Activated T-cell treated with anti-CD3 and anti-CD28 coated beads, Interleukin-2, amount 50 U/mL, for 4 hours (primary cell): ENCODE measurements at regions not wholly inside any gene's neighbourhood (a gene's known extent, or its start where the extent isn't known, plus 50 kb on each side); places are given as distances from the start of the nearest gene placed in this dataset.

Source experiments
- ATAC-seq, 2 donors: fragments of 200-7000 bp; cut with Tn5 transposase; one replicate each; pipeline ENCODE4 v1.10.0; 2021
- DNase-seq: peaks from one replicate; pipeline ENCODE4 v3.0.0-alpha.2; 2020
- H3K27me3 Mint-ChIP-seq: one replicate; pipeline ENCODE4 v1.8.0; 2021; ENCODE audit warnings: low read depth, mixed read lengths
- H3K36me3 Mint-ChIP-seq: one replicate; pipeline ENCODE4 v1.8.0; 2022; ENCODE audit warnings: mixed read lengths; ENCODE audit not compliant: insufficient read depth
- H3K4me1 Mint-ChIP-seq: one replicate; pipeline ENCODE4 v1.8.0; 2021; ENCODE audit warnings: low read depth, mixed read lengths
- H3K4me3 Mint-ChIP-seq: one replicate; pipeline ENCODE4 v1.8.0; 2021; ENCODE audit warnings: mild to moderate bottlenecking, moderate library complexity, mixed read lengths
- H3K9me3 Mint-ChIP-seq: one replicate; pipeline ENCODE4 v1.8.0; 2021; ENCODE audit warnings: mixed read lengths

GRCh38 chr4:67103001-67103747 lies 442.1 kb downstream of the CENPC start:
- ATAC-seq (no peak), DNase-seq (no peak)
- Mint-ChIP-seq H3K4me3 (no peak overlapping the region), H3K4me1 (no peaks in the 10 kb centered on the region), H3K36me3 (no peaks in the 10 kb centered on the region), H3K27me3 (no peaks in the 10 kb centered on the region), H3K9me3 (no peaks in the 10 kb centered on the region)

GRCh38 chr4:67101612-67102011 lies 443.7 kb downstream of the CENPC start:
- no peaks in the 10 kb centered on the region for H3K9me3 Mint-ChIP-seq
- no peaks in the 10 kb centered on the region for H3K27me3 Mint-ChIP-seq
- ATAC-seq (no peak), DNase-seq (no peak)
- no peaks in the 10 kb centered on the region for H3K36me3 Mint-ChIP-seq
- H3K4me1 Mint-ChIP-seq: no peaks in the 10 kb centered on the region
- no peak overlapping the region for H3K4me3 Mint-ChIP-seq

GRCh38 chr4:67092351-67092750 lies 453.0 kb downstream of the CENPC start:
- Mint-ChIP-seq H3K4me1 (no peaks in the 10 kb centered on the region), H3K36me3 (no peaks in the 10 kb centered on the region), H3K4me3 (no peak overlapping the region), H3K9me3 (no peaks in the 10 kb centered on the region), H3K27me3 (no peaks in the 10 kb centered on the region)
- no peak for ATAC-seq
- no peak for DNase-seq

- Mint-ChIP-seq H3K4me1 (no peaks in the 10 kb centered on the region), H3K27me3 (no peaks in the 10 kb centered on the region)
Observed at GRCh38 chr4:67091673-67092072, 453.6 kb downstream of the CENPC start.

GRCh38 chr4:67087897-67088296 lies 457.4 kb downstream of the CENPC start:
- Mint-ChIP-seq H3K4me3 (no peak overlapping the region), H3K4me1 (no peaks in the 10 kb centered on the region), H3K27me3 (no peaks in the 10 kb centered on the region), H3K9me3 (no peaks in the 10 kb centered on the region), H3K36me3 (no peaks in the 10 kb centered on the region)
- DNase-seq: no peak
- no peak for ATAC-seq

More at GRCh38 chr4:67091673-67092072, 453.6 kb downstream of the CENPC start:
- no peak for ATAC-seq
- no peak for DNase-seq
- Mint-ChIP-seq H3K9me3 (no peaks in the 10 kb centered on the region), H3K36me3 (no peaks in the 10 kb centered on the region), H3K4me3 (no peak overlapping the region)

- Mint-ChIP-seq H3K4me3 (no peak overlapping the region), H3K27me3 (no peaks in the 10 kb centered on the region), H3K36me3 (no peaks in the 10 kb centered on the region), H3K9me3 (no peaks in the 10 kb centered on the region), H3K4me1 (no peaks in the 10 kb centered on the region)
- no peak for ATAC-seq
- no peak for DNase-seq
Observed at GRCh38 chr4:67084783-67085182, 460.5 kb downstream of the CENPC start.

- H3K36me3 Mint-ChIP-seq: no peaks in the 10 kb centered on the region
- no peak overlapping the region for H3K4me3 Mint-ChIP-seq
- DNase-seq: no peak
- no peaks in the 10 kb centered on the region for H3K27me3 Mint-ChIP-seq
- ATAC-seq: no peak
- H3K9me3 Mint-ChIP-seq: no peaks in the 10 kb centered on the region
- H3K4me1 Mint-ChIP-seq: no peaks in the 10 kb centered on the region
Observed at GRCh38 chr4:67083496-67083895, 461.8 kb downstream of the CENPC start.

GRCh38 chr4:67082746-67083145 lies 462.6 kb downstream of the CENPC start:
- DNase-seq (no peak), ATAC-seq (no peak)
- Mint-ChIP-seq H3K9me3 (no peaks in the 10 kb centered on the region), H3K4me1 (no peaks in the 10 kb centered on the region), H3K4me3 (no peak overlapping the region), H3K36me3 (no peaks in the 10 kb centered on the region), H3K27me3 (no peaks in the 10 kb centered on the region)

- no peak overlapping the region for H3K4me3 Mint-ChIP-seq
- no peaks in the 10 kb centered on the region for H3K27me3 Mint-ChIP-seq
- H3K36me3 Mint-ChIP-seq: no peaks in the 10 kb centered on the region
- no peak for DNase-seq
- no peak for ATAC-seq
- no peaks in the 10 kb centered on the region for H3K9me3 Mint-ChIP-seq
- H3K4me1 Mint-ChIP-seq: no peaks in the 10 kb centered on the region
Observed at GRCh38 chr4:67080046-67080557, 465.2 kb downstream of the CENPC start.

- H3K9me3 Mint-ChIP-seq: peaks cover 7% of the 10 kb centered on the region
- no peak for ATAC-seq
- H3K27me3 Mint-ChIP-seq: no peaks in the 10 kb centered on the region
- H3K4me3 Mint-ChIP-seq: no peak overlapping the region
- H3K36me3 Mint-ChIP-seq: no peaks in the 10 kb centered on the region
- DNase-seq: no peak
- no peaks in the 10 kb centered on the region for H3K4me1 Mint-ChIP-seq
Observed at GRCh38 chr4:67071641-67072040, 473.7 kb downstream of the CENPC start.

- Mint-ChIP-seq H3K9me3 (no peaks in the 10 kb centered on the region), H3K4me3 (no peak overlapping the region), H3K27me3 (no peaks in the 10 kb centered on the region), H3K4me1 (no peaks in the 10 kb centered on the region), H3K36me3 (no peaks in the 10 kb centered on the region)
- ATAC-seq: no peak
- DNase-seq: no peak
Observed at GRCh38 chr4:67055319-67055718, 490.0 kb downstream of the CENPC start.

GRCh38 chr4:67054896-67055295 lies 490.4 kb downstream of the CENPC start:
- H3K27me3 Mint-ChIP-seq: no peaks in the 10 kb centered on the region
- no peak for ATAC-seq

GRCh38 chr4:67052814-67053675 lies 492.3 kb downstream of the CENPC start:
- Mint-ChIP-seq H3K27me3 (no peaks in the 10 kb centered on the region), H3K36me3 (no peaks in the 10 kb centered on the region), H3K9me3 (no peaks in the 10 kb centered on the region), H3K4me1 (no peaks in the 10 kb centered on the region), H3K4me3 (no peak overlapping the region)
- DNase-seq (no peak), ATAC-seq (no peak)

More at GRCh38 chr4:67054896-67055295, 490.4 kb downstream of the CENPC start:
- no peaks in the 10 kb centered on the region for H3K4me1 Mint-ChIP-seq
- no peak overlapping the region for H3K4me3 Mint-ChIP-seq
- DNase-seq: no peak
- H3K9me3 Mint-ChIP-seq: no peaks in the 10 kb centered on the region
- no peaks in the 10 kb centered on the region for H3K36me3 Mint-ChIP-seq

- Mint-ChIP-seq H3K9me3 (no peaks in the 10 kb centered on the region), H3K4me1 (no peaks in the 10 kb centered on the region), H3K36me3 (no peaks in the 10 kb centered on the region), H3K4me3 (no peak overlapping the region), H3K27me3 (no peaks in the 10 kb centered on the region)
- ATAC-seq (no peak), DNase-seq (no peak)
Observed at GRCh38 chr4:67051000-67051789, 494.1 kb downstream of the CENPC start.
